Smooth muscle cell (in vitro differentiated cells): ENCODE measurements at regions not wholly inside any gene's neighbourhood (a gene's known extent, or its start where the extent isn't known, plus 50 kb on each side); places are given as distances from the start of the nearest gene placed in this dataset.

Source experiments
- DNase-seq: peaks from one replicate; lab custom pipeline; 2025; ENCODE audit not compliant: unreplicated experiment; lab: John Stamatoyannopoulos, UW
- H2AFZ ChIP-seq: fragments of 200-600 bp; sonication (generic); 2 replicates; pipeline ENCODE4 v1.6.0; 2016; ENCODE audit warnings: antibody characterized with exemption, low read depth, mild to moderate bottlenecking
- H3F3A ChIP-seq: fragments of 200-600 bp; sonication (generic); 2 replicates; pipeline ENCODE4 v1.6.0; 2017; ENCODE audit warnings: antibody characterized with exemption, low read depth
- H3K27ac ChIP-seq: fragments of 200-600 bp; sonication (generic); 2 replicates; pipeline ENCODE4 v1.5.1; 2016; ENCODE audit warnings: low read depth, mild to moderate bottlenecking
- H3K27me3 ChIP-seq: fragments of 200-600 bp; sonication (generic); 2 replicates; pipeline ENCODE4 v1.6.1; 2016; ENCODE audit warnings: low read depth, mild to moderate bottlenecking
- H3K36me3 ChIP-seq: fragments of 200-600 bp; sonication (generic); 2 replicates; pipeline ENCODE4 v1.5.1; 2016; ENCODE audit warnings: low read depth
- H3K4me1 ChIP-seq: fragments of 200-600 bp; sonication (generic); 2 replicates; pipeline ENCODE4 v1.5.1; 2016; ENCODE audit warnings: low read depth
- H3K4me2 ChIP-seq: fragments of 200-600 bp; sonication (generic); 2 replicates; pipeline ENCODE4 v1.6.0; 2016; ENCODE audit warnings: mild to moderate bottlenecking
- H3K4me3 ChIP-seq: fragments of 200-600 bp; sonication (generic); 2 replicates; pipeline ENCODE4 v1.5.1; 2016; ENCODE audit warnings: mild to moderate bottlenecking
- H3K79me2 ChIP-seq: fragments of 200-600 bp; sonication (generic); 2 replicates; pipeline ENCODE4 v1.6.0; 2016; ENCODE audit warnings: low read depth, mild to moderate bottlenecking
- H3K9ac ChIP-seq: fragments of 200-600 bp; sonication (generic); 2 replicates; pipeline ENCODE4 v1.6.0; 2016; ENCODE audit warnings: low read depth
- H3K9me3 ChIP-seq: fragments of 200-600 bp; sonication (generic); replicated peaks from 2 replicates; pipeline ENCODE4 v1.5.1; 2016; ENCODE audit warnings: low read depth
- H4K20me1 ChIP-seq: fragments of 200-600 bp; sonication (generic); 2 replicates; pipeline ENCODE4 v1.6.0; 2016; ENCODE audit warnings: low read depth
- WGBS: methylation state at CpG from one replicate; pipeline ENCODE4 v1.1.7; 2016; ENCODE audit warnings: low lambda C conversion rate; 5-methylcytosine and 5-hydroxymethylcytosine counted together
- TF ChIP-seq, protein P1 (sequence below): fragments of 200-600 bp; sonication (generic); IDR thresholded peaks from 2 replicates; pipeline ENCODE4 v1.5.1; 2017; ENCODE audit warnings: borderline replicate concordance, mild to moderate bottlenecking, antibody characterized with exemption; ENCODE audit not compliant: insufficient read depth, poor library complexity, severe bottlenecking

DNA sequence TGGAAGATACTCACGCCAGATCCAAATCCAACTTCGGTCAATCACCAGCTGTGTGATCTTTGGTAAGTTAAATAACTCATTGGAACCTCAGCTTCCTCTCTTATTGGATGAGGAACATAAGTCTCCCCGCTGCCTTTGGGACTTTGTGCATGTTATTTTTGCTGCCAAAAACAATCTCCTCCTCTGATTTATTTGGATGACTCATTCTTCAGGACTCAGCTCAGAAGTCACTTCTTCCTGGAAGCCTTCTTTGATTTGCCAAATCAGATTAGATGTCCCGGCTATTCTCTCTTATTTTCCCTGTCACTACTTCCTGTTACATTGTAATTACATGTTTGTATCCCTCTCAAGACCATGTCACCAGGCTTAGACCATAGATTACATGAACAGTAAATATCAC lies 138.0 kb upstream of the BOD1L1 start:
- TF ChIP-seq, protein P1, sequence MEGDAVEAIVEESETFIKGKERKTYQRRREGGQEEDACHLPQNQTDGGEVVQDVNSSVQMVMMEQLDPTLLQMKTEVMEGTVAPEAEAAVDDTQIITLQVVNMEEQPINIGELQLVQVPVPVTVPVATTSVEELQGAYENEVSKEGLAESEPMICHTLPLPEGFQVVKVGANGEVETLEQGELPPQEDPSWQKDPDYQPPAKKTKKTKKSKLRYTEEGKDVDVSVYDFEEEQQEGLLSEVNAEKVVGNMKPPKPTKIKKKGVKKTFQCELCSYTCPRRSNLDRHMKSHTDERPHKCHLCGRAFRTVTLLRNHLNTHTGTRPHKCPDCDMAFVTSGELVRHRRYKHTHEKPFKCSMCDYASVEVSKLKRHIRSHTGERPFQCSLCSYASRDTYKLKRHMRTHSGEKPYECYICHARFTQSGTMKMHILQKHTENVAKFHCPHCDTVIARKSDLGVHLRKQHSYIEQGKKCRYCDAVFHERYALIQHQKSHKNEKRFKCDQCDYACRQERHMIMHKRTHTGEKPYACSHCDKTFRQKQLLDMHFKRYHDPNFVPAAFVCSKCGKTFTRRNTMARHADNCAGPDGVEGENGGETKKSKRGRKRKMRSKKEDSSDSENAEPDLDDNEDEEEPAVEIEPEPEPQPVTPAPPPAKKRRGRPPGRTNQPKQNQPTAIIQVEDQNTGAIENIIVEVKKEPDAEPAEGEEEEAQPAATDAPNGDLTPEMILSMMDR: no peak

DNA sequence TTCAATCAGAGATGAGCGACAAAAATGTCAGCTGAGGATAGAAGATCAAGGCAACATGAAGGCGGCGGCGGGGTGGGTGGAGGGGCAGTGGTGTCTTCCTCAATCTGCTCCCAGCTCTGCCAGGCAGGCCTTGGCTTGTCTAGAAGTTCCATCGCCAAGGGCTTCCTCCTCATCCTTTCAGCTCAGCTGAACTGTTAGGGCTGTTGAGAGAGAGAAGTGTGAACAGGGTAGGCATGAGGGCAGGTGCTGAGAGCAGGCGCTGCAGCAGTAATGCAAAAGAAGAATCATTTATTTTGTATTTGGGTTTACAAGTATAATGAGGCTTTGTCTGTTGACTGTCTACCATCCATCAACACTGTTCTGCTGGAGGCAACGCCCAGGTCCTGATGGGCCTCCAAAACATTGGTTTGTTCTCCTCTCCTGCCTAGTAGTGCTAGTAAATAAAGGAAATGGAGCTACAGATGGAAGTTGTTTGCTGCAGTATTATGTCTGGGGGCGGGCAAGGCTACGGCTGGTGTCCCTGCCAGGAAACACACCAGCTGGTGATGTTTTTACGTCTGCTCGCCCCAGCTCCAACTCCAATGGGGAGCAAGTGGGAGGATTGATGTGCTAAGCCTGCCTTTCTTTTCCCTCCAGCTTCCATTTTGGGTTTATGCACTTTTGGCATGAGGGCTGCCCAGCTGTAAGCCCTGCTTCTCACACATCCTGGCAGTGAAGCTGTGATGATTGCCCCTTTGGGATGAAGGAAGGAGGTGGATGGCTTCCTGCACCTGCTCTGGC lies 139.4 kb upstream of the BOD1L1 start:
- no peaks in the 10 kb centered on the region for H4K20me1 ChIP-seq
- H2AFZ ChIP-seq: no peak overlapping the region
- no peaks in the 10 kb centered on the region for H3K36me3 ChIP-seq
- TF ChIP-seq, protein P1: no peak
- H3F3A ChIP-seq: no peaks in the 10 kb centered on the region
- H3K4me2 ChIP-seq: no peak overlapping the region
- H3K9me3 ChIP-seq: no peaks in the 10 kb centered on the region
- H3K9ac ChIP-seq: no peak overlapping the region
- no peaks in the 10 kb centered on the region for H3K4me1 ChIP-seq
- no peak overlapping the region for H3K4me3 ChIP-seq
- no peak overlapping the region for H3K27ac ChIP-seq
- DNase-seq: no peak
- H3K79me2 ChIP-seq: no peaks in the 10 kb centered on the region
- no peaks in the 10 kb centered on the region for H3K27me3 ChIP-seq
- WGBS: 81% methylated on average over 11 of the region's 11 CpGs

More for the DNA sequence above, 138.0 kb upstream of the BOD1L1 start:
- no peak for DNase-seq
- Histone ChIP-seq H3K36me3 (no peaks in the 10 kb centered on the region), H3F3A (no peaks in the 10 kb centered on the region), H3K4me3 (no peak overlapping the region), H3K4me1 (no peaks in the 10 kb centered on the region), H3K4me2 (no peak overlapping the region), H3K9me3 (no peaks in the 10 kb centered on the region), H3K79me2 (no peaks in the 10 kb centered on the region), H3K27me3 (no peaks in the 10 kb centered on the region), H4K20me1 (no peaks in the 10 kb centered on the region), H3K27ac (no peak overlapping the region), H2AFZ (no peak overlapping the region), H3K9ac (no peak overlapping the region)
- 76% methylated on average over 4 of the region's 4 CpGs for WGBS

DNA sequence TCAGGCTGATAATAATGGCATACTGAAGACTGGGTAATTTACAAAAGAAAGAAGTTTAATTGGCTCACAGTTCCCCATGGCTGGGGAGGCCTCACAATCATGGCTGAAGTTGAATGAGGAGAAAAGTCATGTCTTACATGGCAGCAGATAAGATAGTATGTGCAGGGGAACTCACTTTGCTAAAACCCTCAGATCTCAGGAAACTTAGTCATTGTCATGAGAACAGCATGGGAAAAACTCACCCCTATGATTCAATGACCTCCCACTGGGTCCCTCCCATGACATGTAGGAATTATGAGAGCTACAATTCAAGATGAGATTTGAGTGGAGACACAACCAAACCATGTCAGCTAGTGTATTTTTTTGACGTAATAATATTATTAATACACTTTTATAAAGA lies 149.8 kb upstream of the BOD1L1 start:
- no peaks in the 10 kb centered on the region for H3K36me3 ChIP-seq
- H4K20me1 ChIP-seq: no peaks in the 10 kb centered on the region
- H3K4me1 ChIP-seq: no peaks in the 10 kb centered on the region
- no peaks in the 10 kb centered on the region for H3F3A ChIP-seq
- no peak overlapping the region for H3K4me2 ChIP-seq
- no peaks in the 10 kb centered on the region for H3K9me3 ChIP-seq
- no peak overlapping the region for H2AFZ ChIP-seq
- H3K27ac ChIP-seq: no peak overlapping the region
- H3K4me3 ChIP-seq: no peak overlapping the region
- no peaks in the 10 kb centered on the region for H3K27me3 ChIP-seq
- TF ChIP-seq, protein P1: no peak
- 24% methylated on average over 1 of the region's 1 CpG for WGBS
- no peaks in the 10 kb centered on the region for H3K79me2 ChIP-seq
- DNase-seq: no peak
- H3K9ac ChIP-seq: no peak overlapping the region

DNA sequence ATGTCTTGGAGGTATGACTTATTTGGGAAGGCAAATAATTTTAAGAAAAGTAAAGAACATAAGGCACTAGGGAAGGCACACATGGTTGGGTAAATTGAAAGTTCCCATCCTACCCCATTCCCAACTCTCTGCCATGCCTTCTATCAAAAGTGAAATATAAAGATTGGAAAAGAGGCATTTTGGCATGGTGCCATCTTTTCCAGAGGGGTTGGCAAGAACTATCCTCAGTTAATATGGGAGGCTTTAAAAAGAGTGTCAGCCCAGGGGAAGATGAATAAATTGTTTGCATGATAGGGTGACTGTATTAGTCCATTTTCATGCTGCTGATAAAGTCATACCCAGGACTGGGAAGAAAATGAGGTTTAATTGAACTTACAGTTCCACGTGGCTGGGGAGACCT lies 150.8 kb upstream of the BOD1L1 start:
- no peaks in the 10 kb centered on the region for H3K36me3 ChIP-seq
- H3K9me3 ChIP-seq: no peaks in the 10 kb centered on the region
- H3K79me2 ChIP-seq: no peaks in the 10 kb centered on the region
- no peaks in the 10 kb centered on the region for H3K4me1 ChIP-seq
- no peak overlapping the region for H3K27ac ChIP-seq
- no peaks in the 10 kb centered on the region for H3F3A ChIP-seq
- H3K9ac ChIP-seq: no peak overlapping the region
- H3K27me3 ChIP-seq: no peaks in the 10 kb centered on the region
- WGBS: 90% methylated on average over 1 of the region's 1 CpG
- no peak overlapping the region for H3K4me2 ChIP-seq
- H2AFZ ChIP-seq: no peak overlapping the region
- no peak overlapping the region for H3K4me3 ChIP-seq
- H4K20me1 ChIP-seq: no peaks in the 10 kb centered on the region
- TF ChIP-seq, protein P1: no peak
- no peak for DNase-seq
